Right renal pelvis (tissue), 4 donors: ENCODE measurements at regions not wholly inside any gene's neighbourhood (a gene's known extent, or its start where the extent isn't known, plus 50 kb on each side); places are given as distances from the start of the nearest gene placed in this dataset.

Experiments used
- DNase-seq, 4 donors: peaks; one replicate each; pipeline ENCODE4 v3.0.0-alpha.2; 2013; ENCODE audit warnings: low read depth in 4 of 4, low spot score in 3 of 4, missing footprints in 1 of 4

GRCh38 chr14:101128478-101129321 is 225.2 kb upstream of the RTL1 start:
- DNase-seq: no peak

DNA sequence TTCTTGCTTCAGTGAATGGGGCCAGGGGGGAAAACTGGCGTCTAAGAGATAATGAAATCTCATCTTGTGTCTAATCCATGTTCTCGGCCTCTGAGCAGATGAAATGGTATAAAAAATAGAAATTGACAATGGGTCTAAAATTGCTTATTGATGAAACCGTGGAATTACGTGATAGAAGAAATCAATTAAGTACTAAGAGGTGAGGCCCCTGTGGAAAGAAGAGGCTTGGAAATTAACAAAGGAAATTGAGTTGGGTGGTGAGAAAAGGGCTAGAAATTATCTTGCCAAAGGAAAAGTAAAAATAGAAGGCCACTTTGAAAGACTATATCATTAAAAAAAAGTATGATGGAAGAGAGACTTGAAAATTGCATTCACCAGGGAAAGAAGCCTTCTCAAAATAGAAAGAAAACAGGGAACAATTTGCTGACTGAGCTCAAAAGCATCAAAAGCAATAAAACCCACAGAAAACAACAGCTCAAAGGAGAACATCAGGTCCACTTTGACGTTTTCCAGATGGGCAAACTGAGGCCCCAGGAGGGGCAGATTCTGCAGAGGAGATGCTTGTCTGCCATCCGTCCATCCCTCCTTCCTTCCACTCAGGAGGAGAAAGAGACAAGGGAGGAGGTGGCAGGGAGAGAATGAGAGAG is 226.1 kb upstream of the RTL1 start:
- DNase-seq: no peak

- DNase-seq: no peak
These were observed 227.3 kb upstream of the RTL1 start for GRCh38 chr14:101130861-101131260.

DNA sequence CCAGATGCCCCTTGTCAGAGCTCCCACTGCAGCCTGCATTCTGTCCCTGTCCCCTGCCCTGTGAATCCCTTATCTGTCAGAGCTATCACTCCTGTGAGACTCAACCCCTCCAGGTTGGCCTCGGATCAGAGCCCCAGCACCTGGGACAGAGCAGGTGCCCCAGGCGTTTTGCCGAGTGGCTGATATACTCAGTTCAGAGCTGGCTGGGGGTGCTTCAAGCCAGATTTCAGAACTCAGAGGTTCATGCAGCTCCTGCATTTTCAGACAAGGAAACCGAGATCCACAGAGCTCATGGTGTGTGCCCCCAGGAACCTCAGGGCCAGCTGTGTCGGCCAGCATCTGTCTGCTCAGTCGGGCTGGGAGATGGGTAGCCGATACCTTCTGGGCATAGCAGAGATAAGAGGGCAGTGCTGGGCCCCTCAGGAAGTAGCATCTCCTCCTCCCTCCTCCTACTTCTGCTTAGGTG is 228.0 kb upstream of the RTL1 start:
- no peak for DNase-seq

DNA sequence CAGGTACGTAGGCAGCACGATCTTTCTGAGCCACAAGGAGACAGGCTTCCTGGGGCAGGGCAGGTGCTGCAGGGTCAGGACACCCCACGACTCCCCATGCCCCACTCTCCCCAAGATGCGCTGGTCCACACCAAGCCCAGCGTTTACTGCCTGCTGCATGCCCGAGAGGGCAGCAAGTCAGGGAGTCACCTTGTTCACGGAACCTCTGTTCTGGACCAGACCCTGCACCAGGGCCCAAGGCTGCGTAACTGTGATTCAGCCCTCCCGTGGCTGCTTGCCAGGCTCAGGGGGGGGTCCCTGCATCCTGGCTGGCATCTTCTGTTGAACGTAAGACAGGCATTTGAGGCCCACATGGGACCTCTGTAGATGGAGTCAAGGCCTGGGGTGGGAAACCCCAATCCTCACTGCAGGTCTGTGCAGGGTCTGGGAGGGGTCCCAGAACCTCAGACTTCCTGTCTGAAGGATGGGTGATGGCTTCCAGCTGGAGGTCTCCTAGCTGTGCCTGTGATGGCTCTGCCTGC is 228.6 kb upstream of the RTL1 start:
- no peak for DNase-seq

DNA sequence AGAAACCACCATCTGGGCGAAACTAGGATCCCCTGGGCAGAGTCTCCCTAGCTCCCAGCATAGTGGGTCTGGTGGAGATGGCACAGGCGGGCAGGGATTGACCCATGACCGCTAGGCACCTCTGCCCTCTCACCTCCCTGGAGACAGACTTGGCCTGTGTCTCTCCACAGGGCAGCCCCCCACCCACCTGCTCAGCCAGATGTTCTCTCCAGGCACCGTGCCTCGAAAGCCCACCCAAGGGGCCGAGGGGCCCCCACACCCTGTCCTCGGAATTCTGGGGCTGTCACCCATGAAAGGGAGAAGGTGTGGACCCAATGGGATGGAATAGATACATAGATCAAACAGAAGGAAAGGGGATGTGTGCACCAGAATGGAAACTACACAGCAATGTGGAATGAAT is 229.1 kb upstream of the RTL1 start:
- DNase-seq: no peak

GRCh38 chr14:101133068-101133467 is 229.5 kb upstream of the RTL1 start:
- DNase-seq: no peak

- DNase-seq: no peak
These were observed 230.7 kb upstream of the RTL1 start for GRCh38 chr14:101134161-101134631.

- DNase-seq: no peak
These were observed 231.4 kb upstream of the RTL1 start for GRCh38 chr14:101134851-101135433.

GRCh38 chr14:101135796-101136742 is 232.5 kb upstream of the RTL1 start:
- DNase-seq: no peak

- DNase-seq: no peak
These were observed 233.7 kb upstream of the RTL1 start for GRCh38 chr14:101137234-101137633.

DNA sequence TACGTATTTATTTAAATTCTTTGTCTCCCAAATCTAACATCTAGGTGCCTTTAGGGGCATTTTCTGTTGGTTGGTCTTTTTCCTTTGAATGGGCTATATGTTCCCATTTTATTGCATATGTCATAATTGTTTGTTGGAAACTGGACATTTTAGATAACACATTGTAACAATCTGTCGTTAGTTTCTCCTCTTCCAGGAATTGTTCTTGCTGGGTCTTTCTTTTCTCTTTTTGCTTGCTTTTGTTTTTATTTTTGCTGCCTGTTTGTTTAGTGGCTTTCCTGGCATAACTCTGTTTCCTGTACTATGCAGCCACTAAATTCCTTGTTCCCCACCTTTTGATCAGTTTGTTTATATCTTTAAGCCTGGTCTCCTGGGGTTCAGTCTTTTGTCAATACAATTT is 244.3 kb upstream of the RTL1 start:
- no peak for DNase-seq

- DNase-seq: no peak
These were observed 246.6 kb upstream of the RTL1 start for GRCh38 chr14:101150039-101150610.

DNA sequence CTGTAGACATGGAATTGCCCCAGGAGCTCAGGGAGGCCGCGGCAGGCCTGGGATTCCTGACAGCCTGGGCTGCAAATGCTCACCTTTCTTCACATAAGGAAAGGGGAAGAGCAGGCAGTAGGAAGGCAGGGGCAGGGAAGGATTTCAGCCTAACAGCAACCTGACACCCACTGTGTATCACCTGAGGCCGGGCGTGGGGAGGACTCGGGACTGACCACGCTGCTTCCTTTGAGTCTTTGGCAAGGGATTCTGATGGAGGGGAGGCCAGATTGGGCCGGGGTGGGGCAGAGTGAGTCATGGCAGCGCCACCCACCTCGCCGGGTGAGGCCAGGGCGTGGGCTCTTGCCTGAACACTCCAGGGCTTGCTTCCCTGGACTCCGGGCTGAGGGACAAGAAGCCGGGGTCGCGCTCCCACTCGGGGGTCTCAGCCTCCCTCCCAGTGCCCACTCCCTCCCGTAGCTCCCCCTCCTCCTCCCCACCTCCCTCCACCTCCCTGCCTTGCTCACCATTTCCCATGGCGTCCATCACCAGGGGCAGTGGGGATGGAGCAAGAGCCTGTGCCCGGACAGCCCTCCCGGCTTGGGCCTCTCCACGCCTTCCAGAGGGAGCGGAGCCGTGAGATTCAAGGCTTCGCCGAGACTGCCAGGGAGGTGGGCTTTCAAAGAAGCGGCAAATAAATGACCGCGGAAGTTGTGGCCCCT is 247.9 kb upstream of the RTL1 start:
- DNase-seq: no peak

DNA sequence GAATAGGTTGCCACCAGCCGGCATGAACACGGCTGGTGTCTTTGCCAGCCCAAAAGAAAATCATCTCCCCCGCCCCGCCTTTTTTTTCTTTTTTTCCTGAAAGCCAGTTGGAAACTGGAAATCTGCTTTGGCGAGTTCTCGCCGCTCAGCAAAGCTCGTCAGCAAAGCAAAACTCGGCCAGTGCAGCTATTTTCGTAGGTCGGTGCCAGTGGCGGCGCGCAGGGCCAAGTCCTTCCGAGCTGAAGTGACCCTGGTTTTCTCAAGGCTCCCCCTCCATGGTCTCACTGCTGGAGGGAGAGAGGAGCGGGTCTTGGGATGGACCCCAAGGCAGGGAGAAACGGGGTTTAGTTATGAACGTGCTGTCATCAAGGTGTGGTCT is 248.4 kb upstream of the RTL1 start:
- DNase-seq: no peak

- DNase-seq: no peak
These were observed 249.3 kb upstream of the RTL1 start for GRCh38 chr14:101152855-101153254.

DNA sequence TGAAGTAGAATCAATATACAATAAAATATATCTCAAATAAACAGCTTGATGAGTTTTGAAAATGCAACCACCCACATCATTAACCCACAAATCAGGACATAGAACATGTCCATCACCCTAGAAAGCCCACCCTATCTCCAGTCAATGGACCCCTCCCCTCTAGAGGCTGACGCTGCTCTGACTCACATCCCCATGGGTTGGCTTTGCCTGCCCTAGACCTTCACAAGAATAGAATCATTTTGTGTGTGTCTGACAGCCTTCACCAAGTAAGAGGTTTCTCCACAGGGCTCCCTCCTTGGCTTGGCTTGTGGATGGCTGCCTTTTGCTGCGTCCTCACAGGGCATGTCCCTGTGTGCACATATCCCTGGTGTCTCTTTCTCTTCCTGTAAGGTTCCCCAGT is 250.2 kb upstream of the RTL1 start:
- DNase-seq: no peak

- DNase-seq: no peak
These were observed 252.1 kb upstream of the RTL1 start for GRCh38 chr14:101155575-101155974.

- DNase-seq: no peak
These were observed 263.9 kb upstream of the RTL1 start for GRCh38 chr14:101167428-101167827.
